ENCODE measurements at regions not wholly inside any gene's neighbourhood (a gene's known extent, or its start where the extent isn't known, plus 50 kb on each side); places are given as distances from the start of the nearest gene placed in this dataset.

DNA sequence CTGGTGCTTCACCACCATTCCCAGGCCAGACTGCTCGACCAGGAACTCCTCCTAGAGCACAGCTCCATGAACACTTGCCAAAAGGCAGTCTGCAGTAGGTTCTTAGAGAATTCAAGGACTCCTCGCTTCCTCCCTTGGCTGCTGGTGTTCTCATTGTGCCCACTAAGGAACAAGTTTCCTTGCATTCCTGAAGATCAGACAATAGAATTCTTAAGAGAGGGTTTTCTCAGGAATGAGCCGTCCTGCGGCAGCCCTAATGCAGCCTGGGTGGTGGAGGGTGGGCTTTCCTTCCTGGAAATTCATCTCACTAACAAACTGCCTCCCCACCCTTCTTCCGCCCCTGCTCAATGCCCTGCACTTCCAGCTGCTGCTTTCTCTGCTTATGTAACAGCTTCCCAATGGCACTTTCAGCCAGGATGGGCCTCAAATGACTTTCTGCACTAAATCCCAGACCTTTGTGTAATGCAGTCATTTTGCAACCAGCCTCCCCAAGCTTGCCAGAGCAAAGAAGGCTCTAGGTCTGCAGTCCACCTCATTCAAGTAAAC lies 287.9 kb downstream of the PLPP3 start:
- TF ChIP-seq, protein P1, sequence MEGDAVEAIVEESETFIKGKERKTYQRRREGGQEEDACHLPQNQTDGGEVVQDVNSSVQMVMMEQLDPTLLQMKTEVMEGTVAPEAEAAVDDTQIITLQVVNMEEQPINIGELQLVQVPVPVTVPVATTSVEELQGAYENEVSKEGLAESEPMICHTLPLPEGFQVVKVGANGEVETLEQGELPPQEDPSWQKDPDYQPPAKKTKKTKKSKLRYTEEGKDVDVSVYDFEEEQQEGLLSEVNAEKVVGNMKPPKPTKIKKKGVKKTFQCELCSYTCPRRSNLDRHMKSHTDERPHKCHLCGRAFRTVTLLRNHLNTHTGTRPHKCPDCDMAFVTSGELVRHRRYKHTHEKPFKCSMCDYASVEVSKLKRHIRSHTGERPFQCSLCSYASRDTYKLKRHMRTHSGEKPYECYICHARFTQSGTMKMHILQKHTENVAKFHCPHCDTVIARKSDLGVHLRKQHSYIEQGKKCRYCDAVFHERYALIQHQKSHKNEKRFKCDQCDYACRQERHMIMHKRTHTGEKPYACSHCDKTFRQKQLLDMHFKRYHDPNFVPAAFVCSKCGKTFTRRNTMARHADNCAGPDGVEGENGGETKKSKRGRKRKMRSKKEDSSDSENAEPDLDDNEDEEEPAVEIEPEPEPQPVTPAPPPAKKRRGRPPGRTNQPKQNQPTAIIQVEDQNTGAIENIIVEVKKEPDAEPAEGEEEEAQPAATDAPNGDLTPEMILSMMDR (IDR thresholded peaks at IDR 0.05), result no peak
- TF ChIP-seq ZFX (IDR thresholded peaks at IDR 0.05; ENCODE audit: borderline replicate concordance), result no peak

Measured in 22Rv1 (cell line).